Esophagus muscularis mucosa (tissue), 4 donors: ENCODE measurements at regions not wholly inside any gene's neighbourhood (a gene's known extent, or its start where the extent isn't known, plus 50 kb on each side); places are given as distances from the start of the nearest gene placed in this dataset.

Source experiments
- CTCF ChIP-seq, 3 experiments: fragments of 200-600 bp in 2 of 3; fragments of 450-650 bp in 1 of 3; sonication (generic) in 2 of 3; IDR thresholded peaks; one replicate each; pipeline ENCODE4 v1.5.1; 2017 to 2019; ENCODE audit warnings: antibody characterized with exemption in 3 of 3, mild to moderate bottlenecking in 2 of 3, moderate library complexity in 1 of 3
- EP300 ChIP-seq: sonication (generic); formaldehyde crosslinking; IDR thresholded peaks from one replicate; pipeline ENCODE4 v1.6.1; 2017; ENCODE audit warnings: antibody characterized with exemption
- POLR2AphosphoS5 ChIP-seq, 2 donors: sonication (generic); formaldehyde crosslinking; IDR thresholded peaks; one replicate each; pipeline ENCODE4 v1.6.1; 2017; ENCODE audit warnings: antibody characterized with exemption in 2 of 2

DNA sequence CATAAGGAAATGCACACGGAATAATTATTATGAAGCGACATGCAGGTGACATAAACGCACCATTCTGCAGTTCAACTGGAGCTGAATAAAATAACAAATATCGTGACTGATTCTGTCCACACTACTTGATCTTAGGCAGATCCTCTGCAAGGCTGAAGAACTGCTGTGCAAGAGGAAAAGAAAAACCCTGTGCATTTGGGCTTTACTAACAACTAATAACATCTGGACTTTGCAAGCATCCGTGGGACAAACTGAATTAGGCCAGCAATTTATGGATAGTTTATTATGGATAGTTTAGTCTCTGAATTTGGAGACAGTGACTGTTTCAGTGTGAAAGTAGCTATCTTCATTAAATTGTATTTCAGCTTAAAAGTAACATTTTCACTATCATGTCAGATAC lies 309.4 kb downstream of the SFMBT2 start:
- TF ChIP-seq CTCF (IDR thresholded peaks at IDR 0.05) (no peak), POLR2AphosphoS5 (IDR thresholded peaks at IDR 0.05) (no peak), EP300 (no peak)
